HG02943 (cell line): ENCODE measurements at regions not wholly inside any gene's neighbourhood (a gene's known extent, or its start where the extent isn't known, plus 50 kb on each side); places are given as distances from the start of the nearest gene placed in this dataset.
A peak's percentile ranks its signal among the peaks of the same experiment; 100 is the strongest.

ENCODE experiments used
- ATAC-seq: cut with Tn5 transposase; IDR thresholded peaks from one replicate; pipeline ENCODE4 v1.9.1; 2021; ENCODE audit warnings: mild to moderate bottlenecking, low read depth, moderate library complexity; ENCODE audit not compliant: unreplicated experiment

GRCh38 chr6:79777713-79778579, 146.8 kb downstream of the SH3BGRL2 start:
- peak; percentile 86 for ATAC-seq

DNA sequence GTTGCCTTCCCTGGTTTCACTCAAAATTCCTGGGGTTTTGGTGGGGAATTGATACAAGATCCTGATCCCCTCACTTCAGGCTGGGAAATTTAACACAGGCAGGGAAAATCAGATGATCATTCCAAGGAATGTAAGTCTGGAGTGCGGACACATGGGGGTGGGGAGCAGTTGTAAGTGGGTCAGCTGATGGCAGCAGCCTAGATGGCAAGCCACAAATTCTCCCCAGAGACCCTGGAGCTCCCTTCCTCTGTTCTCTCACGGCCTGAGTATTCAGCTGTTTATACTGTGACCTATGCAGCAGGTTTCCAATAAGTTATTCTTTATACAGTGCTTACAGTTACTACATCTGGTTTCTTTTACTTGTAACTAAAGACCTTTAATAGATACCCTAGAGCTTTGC, 144.9 kb downstream of the SH3BGRL2 start:
- no peak for ATAC-seq

DNA sequence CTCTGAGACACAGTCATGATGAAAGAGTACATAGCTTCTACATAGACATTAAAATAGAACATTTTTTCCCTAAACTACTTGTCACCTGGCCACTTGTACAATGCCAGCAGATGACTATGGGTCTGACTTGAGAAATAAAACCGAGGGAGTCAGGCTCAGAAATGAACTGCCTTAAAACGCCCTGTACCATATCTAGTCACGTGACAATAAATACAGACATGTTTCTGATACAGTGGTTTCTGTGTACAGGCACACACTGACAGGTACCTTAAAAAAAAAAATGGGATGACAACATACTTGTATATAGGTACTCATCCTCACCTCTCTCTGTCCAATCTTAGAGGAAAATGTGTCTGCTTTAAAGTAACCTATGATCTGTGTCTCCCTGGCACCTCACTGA, 144.1 kb downstream of the SH3BGRL2 start:
- ATAC-seq = no peak

DNA sequence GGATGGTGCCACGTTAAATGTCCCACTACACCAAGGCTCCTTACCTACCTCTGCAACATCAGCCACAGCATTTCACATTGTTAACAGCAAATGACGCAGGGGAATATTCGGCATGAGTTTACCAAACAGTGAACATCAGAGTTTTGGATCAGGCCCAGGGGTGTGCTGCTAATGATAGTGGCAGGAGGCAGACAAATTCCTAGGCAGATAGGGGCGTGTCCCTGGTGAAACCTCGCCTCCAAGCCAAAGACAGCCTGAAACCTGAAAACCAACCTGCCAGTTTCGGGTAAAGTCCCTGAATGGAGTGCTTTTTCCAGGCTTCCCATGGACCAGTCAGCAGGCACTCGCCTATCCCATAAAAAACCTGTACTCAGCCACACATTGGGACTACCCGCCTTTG, 133.6 kb downstream of the SH3BGRL2 start:
- no peak for ATAC-seq

DNA sequence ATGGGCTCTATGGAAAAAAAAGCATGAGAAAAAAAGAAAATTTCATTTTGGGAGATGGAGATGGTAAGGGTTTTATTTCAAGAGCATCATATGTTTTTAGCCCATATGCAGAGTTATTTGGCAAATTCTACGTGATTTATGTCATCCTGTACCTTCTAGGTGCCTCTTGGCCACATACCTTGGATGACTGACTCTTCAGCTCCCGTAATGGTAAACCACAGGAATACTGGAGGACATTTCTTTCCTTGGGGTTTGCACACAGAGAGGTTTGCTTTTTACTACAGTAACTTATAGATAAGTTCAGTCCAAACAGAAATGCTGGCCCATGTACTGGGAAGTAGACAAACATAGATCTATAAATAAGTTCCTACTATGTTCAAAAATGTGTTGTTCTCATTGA, 132.2 kb downstream of the SH3BGRL2 start:
- ATAC-seq = no peak

GRCh38 chr6:79762370-79762769, 131.2 kb downstream of the SH3BGRL2 start:
- no peak for ATAC-seq

- no peak for ATAC-seq
Measured at GRCh38 chr6:79756496-79756895, 125.4 kb downstream of the SH3BGRL2 start.

DNA sequence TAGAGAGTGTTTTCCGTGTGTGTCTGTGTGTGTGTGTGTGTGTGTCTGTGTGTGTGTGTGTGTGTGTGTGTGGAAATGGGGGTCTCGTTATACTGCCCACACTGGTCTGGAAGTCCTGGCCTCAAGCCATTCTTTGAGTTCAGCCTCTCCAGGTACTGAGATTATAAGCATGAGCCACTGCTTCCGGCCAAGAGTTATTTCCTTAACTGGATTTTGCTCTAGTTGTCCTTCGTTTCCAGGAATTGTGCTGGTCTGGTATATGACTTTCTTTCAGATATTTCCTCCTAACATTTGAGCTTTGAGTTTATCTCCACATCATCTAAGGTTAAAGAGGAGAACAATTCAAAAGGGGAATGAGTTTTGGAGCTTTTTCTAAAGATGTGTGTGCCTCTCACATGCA, 124.8 kb downstream of the SH3BGRL2 start:
- no peak for ATAC-seq
